GM20000 (cell line): ENCODE measurements at regions not wholly inside any gene's neighbourhood (a gene's known extent, or its start where the extent isn't known, plus 50 kb on each side); places are given as distances from the start of the nearest gene placed in this dataset.

ENCODE experiments used
- DNase-seq: peaks from one replicate; pipeline ENCODE4 v3.0.0; 2012; ENCODE audit warnings: low spot score
- CTCF ChIP-seq: IDR thresholded peaks from 2 replicates; pipeline ENCODE4 v1.5.1; 2012; ENCODE audit warnings: mild to moderate bottlenecking, control low read depth; ENCODE audit errors: extremely low read depth, missing control alignments

GRCh38 chr6:48229841-48230240, 118.8 kb upstream of the PTCHD4 start:
- no peak for TF ChIP-seq CTCF
- DNase-seq, result no peak

DNA sequence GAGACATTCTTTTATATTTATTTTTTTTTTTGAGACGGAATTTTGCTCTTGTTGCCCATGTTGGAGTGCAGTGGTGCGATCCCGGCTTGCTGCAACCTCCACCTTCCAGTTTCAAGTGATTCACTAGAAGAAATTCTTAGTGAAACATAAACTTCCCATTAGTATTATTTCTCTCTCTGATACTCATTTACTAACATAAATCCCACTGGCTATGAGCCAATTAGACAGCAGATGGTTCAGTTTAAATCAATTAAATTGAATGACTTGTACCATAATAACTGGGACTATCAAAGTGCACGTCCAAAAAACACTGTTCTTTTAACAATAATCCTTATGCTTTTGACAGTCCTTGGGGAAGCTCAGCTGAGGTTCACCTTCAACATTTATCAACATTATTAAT, 111.2 kb upstream of the PTCHD4 start:
- no peak for TF ChIP-seq CTCF
- DNase-seq, result no peak

- no peak for TF ChIP-seq CTCF
These were observed 102.2 kb upstream of the PTCHD4 start for GRCh38 chr6:48213076-48213788.

DNA sequence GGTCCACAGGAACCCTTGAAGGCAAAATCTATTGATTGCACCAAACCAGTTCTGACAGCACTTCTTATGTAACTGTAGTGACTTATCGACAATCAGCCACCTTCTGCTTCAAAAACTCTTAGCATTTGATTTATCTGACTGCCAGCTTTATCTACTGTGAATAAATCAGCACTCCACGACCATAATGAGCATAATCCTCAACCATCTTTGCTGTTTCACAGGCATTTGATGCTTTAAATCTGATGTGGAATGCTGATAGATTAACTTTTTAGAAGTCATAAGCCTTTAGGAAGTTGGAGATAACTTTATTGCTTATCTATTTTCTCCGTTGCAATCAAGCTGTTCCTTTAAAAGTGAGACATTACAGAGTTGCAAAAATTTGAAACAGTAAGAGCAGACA, 101.5 kb upstream of the PTCHD4 start:
- DNase-seq, result no peak
- no peak for TF ChIP-seq CTCF

More at GRCh38 chr6:48213076-48213788, 102.2 kb upstream of the PTCHD4 start:
- no peak for DNase-seq

DNA sequence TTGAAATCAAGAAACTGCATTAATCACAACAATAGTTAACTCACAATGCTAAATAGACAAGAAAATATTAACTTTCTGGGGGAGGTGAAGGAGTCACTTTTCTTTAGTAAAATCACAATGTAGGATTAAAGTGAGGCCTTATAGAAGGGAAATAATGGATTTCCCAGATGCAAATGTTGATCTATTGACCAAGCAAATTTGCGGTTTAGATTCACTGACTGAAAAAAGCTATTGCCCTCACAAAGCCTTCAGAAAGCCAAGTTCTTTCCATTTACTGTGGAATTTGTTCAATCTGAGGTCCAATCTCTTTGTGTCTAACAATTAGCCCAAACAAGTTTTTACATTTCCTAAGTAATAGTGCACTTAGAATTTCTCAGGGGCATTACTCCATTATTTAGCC, 95.1 kb upstream of the PTCHD4 start:
- TF ChIP-seq CTCF, result no peak
- DNase-seq, result no peak

DNA sequence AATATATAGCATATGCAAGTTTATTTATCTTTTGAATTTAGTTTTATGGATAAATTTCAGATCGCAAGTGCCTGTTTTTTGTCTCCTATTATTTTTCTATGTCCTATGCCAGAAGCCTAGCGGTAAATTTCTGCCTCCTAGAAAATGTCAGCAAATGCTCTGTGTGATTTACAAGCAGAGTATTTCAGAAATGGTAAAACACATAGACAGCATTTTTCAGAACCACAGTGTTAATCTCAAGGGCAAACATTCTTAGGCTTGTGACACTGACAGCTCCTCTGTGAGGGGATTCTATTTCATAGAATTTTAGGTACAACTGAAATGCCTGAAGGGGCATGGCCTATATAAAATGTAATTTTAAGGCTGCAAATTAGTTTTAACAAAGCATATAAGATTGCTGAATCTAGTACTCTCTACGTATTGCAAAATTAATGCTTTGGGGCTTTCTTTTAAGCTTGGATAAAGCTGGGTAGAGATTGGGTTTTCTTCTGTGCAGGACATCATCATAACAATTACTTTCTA, 89.9 kb upstream of the PTCHD4 start:
- no peak for TF ChIP-seq CTCF
- no peak for DNase-seq

DNA sequence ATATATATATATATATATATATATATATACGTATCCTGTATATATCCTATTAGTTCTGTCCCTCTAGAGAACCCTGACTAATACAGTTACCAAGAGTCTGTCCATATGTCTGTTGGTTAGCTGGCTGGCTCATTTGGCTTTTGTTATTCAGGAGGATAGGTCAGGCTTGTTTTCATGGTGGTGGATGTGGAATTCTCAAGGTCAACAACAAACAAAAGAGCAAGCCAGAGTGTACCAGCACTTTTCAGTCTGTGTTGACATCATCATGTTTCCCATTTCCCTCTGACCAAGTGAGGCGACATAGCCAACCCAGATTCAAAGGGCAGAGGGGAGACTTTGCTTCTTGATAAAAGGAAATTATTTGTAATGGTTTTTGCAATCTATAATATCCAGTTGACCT, 88.5 kb upstream of the PTCHD4 start:
- no peak for DNase-seq
- no peak for TF ChIP-seq CTCF
